Astrocyte (in vitro differentiated cells and primary cell): ENCODE measurements at regions not wholly inside any gene's neighbourhood (a gene's known extent, or its start where the extent isn't known, plus 50 kb on each side); places are given as distances from the start of the nearest gene placed in this dataset.

ENCODE experiments used
- DNase-seq: peaks from one replicate; pipeline ENCODE4 v3.0.0-alpha.2; 2010; ENCODE audit warnings: low read depth
- FAIRE-seq: peaks from 2 replicates; lab custom pipeline; 2011; peaks lifted over from hg19 to GRCh38; lab: Jason Lieb, UNC
- H2AFZ ChIP-seq: 2 replicates; pipeline ENCODE4 v1.6.0; 2012; ENCODE audit warnings: low read depth, low read length, inconsistent platforms
- H3K27ac ChIP-seq: 2 replicates; pipeline ENCODE4 v1.5.1; 2011; ENCODE audit warnings: low read depth, low read length, inconsistent platforms
- H3K27me3 ChIP-seq: 2 replicates; pipeline ENCODE4 v1.6.0; 2011; ENCODE audit warnings: low read length, inconsistent platforms; ENCODE audit not compliant: insufficient read depth
- H3K36me3 ChIP-seq: 2 replicates; pipeline ENCODE4 v1.5.1; 2011; ENCODE audit warnings: low read length, inconsistent platforms; ENCODE audit not compliant: insufficient read depth
- H3K4me1 ChIP-seq: 2 replicates; pipeline ENCODE4 v1.5.1; 2011; ENCODE audit warnings: low read length, inconsistent platforms; ENCODE audit not compliant: insufficient read depth
- H3K4me2 ChIP-seq: 2 replicates; pipeline ENCODE4 v1.6.0; 2012; ENCODE audit warnings: low read length, inconsistent platforms
- H3K4me3 ChIP-seq: 2 replicates; pipeline ENCODE4 v1.5.1; 2011; ENCODE audit warnings: low read depth, mild to moderate bottlenecking, low read length, inconsistent platforms; ENCODE audit not compliant: insufficient read depth
- H3K79me2 ChIP-seq: 2 replicates; pipeline ENCODE4 v1.6.0; 2012; ENCODE audit warnings: mild to moderate bottlenecking, low read length, inconsistent platforms; ENCODE audit not compliant: insufficient read depth
- H3K9ac ChIP-seq: 2 replicates; pipeline ENCODE4 v1.6.0; 2012; ENCODE audit warnings: mild to moderate bottlenecking, low read length, inconsistent platforms
- H3K9me3 ChIP-seq: 2 replicates; pipeline ENCODE4 v1.5.1; 2012; ENCODE audit warnings: low read depth, mild to moderate bottlenecking, low read length, inconsistent platforms; ENCODE audit not compliant: insufficient read depth
- H4K20me1 ChIP-seq: 2 replicates; pipeline ENCODE4 v1.6.0; 2012; ENCODE audit warnings: low read length, inconsistent platforms; ENCODE audit not compliant: insufficient read depth
- H3K27ac Mint-ChIP-seq: one replicate; pipeline ENCODE4 v1.8.0; 2021; ENCODE audit warnings: mild to moderate bottlenecking, mixed read lengths; ENCODE audit not compliant: unreplicated experiment
- H3K27me3 Mint-ChIP-seq: one replicate; pipeline ENCODE4 v1.8.0; 2021; ENCODE audit warnings: low read depth, mixed read lengths; ENCODE audit not compliant: unreplicated experiment
- H3K36me3 Mint-ChIP-seq: one replicate; pipeline ENCODE4 v1.8.0; 2021; ENCODE audit warnings: low read depth, mixed read lengths; ENCODE audit not compliant: unreplicated experiment
- H3K4me1 Mint-ChIP-seq: one replicate; pipeline ENCODE4 v1.8.0; 2021; ENCODE audit warnings: low read depth, mixed read lengths; ENCODE audit not compliant: unreplicated experiment
- H3K4me3 Mint-ChIP-seq: one replicate; pipeline ENCODE4 v1.8.0; 2021; ENCODE audit warnings: mild to moderate bottlenecking, moderate library complexity, mixed read lengths; ENCODE audit not compliant: unreplicated experiment
- H3K9me3 Mint-ChIP-seq: one replicate; pipeline ENCODE4 v1.8.0; 2021; ENCODE audit warnings: mild to moderate bottlenecking, mixed read lengths; ENCODE audit not compliant: unreplicated experiment
- EZH2 ChIP-seq: IDR thresholded peaks from 2 replicates; pipeline ENCODE4 v1.6.1; 2012; ENCODE audit warnings: mild to moderate bottlenecking, low read length, inconsistent platforms; ENCODE audit not compliant: insufficient read depth
- TF ChIP-seq, protein P1 (sequence below): IDR thresholded peaks from 2 replicates; pipeline ENCODE4 v1.5.1; 2011; ENCODE audit warnings: low read depth, mild to moderate bottlenecking, inconsistent platforms, low read length, moderate library complexity; ENCODE audit not compliant: insufficient read depth

DNA sequence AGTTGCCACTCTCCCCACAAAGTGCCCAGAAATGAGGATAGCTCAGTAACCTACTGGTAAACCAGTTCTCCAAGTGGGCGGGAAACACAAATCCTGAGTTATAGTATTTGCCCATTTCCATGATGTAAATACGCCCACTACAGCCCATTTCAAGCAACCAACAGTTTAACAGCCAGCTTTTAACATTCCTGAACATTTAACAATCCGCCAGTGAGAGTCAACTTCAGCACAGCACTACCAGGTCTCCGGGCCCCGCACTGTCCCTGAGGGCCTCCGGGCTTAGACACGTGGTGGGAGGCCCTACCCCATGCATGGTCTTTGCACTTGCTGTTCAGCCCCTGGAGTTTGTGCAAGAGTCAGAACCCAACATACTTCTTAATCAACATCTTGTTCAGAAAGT is 132.0 kb upstream of the CTTNBP2NL start:
- Histone ChIP-seq H3K4me3 (no peak overlapping the region), H4K20me1 (no peaks in the 10 kb centered on the region), H3K9ac (no peak overlapping the region), H3K79me2 (no peaks in the 10 kb centered on the region), H3K27ac (no peak overlapping the region), H3K36me3 (no peaks in the 10 kb centered on the region), H2AFZ (no peak overlapping the region), H3K9me3 (no peaks in the 10 kb centered on the region), H3K27me3 (no peaks in the 10 kb centered on the region), H3K4me2 (no peak overlapping the region), H3K4me1 (no peaks in the 10 kb centered on the region)
- H3K4me3 Mint-ChIP-seq: no peak overlapping the region
- no peak for TF ChIP-seq EZH2
- TF ChIP-seq, protein P1, sequence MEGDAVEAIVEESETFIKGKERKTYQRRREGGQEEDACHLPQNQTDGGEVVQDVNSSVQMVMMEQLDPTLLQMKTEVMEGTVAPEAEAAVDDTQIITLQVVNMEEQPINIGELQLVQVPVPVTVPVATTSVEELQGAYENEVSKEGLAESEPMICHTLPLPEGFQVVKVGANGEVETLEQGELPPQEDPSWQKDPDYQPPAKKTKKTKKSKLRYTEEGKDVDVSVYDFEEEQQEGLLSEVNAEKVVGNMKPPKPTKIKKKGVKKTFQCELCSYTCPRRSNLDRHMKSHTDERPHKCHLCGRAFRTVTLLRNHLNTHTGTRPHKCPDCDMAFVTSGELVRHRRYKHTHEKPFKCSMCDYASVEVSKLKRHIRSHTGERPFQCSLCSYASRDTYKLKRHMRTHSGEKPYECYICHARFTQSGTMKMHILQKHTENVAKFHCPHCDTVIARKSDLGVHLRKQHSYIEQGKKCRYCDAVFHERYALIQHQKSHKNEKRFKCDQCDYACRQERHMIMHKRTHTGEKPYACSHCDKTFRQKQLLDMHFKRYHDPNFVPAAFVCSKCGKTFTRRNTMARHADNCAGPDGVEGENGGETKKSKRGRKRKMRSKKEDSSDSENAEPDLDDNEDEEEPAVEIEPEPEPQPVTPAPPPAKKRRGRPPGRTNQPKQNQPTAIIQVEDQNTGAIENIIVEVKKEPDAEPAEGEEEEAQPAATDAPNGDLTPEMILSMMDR: no peak
- no peaks in the 10 kb centered on the region for H3K36me3 Mint-ChIP-seq
- peaks cover 19% of the 10 kb centered on the region for H3K4me1 Mint-ChIP-seq
- peaks cover 2% of the 10 kb centered on the region for H3K27me3 Mint-ChIP-seq
- no peaks in the 10 kb centered on the region for H3K9me3 Mint-ChIP-seq
- DNase-seq (no peak), FAIRE-seq (no peak)
- peak overlapping the region; percentile 21 for H3K27ac Mint-ChIP-seq

DNA sequence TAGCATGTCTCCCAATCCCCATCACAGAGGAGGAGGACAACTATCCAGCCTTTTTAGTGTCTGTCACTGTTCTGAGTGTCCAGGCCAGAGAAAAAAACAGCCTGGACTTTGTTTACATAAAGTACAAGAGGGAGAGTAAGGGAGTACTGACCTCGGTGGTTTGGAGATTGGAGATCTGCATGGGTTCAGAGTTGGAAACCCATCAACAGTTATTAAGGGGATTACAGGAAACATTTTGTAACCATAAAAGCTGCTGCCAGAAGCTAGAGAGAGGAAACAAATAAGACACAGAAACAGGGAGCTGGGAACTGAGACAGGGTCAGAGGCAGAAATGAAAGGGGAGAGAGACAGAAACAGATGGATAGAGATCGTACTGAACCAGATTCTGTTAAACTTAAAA is 131.5 kb upstream of the CTTNBP2NL start:
- Mint-ChIP-seq H3K4me3 (no peak overlapping the region), H3K27ac (peak overlapping the region; percentile 15), H3K36me3 (no peaks in the 10 kb centered on the region), H3K4me1 (peaks cover 19% of the 10 kb centered on the region), H3K9me3 (no peaks in the 10 kb centered on the region), H3K27me3 (peaks cover 2% of the 10 kb centered on the region)
- Histone ChIP-seq H3K27ac (no peak overlapping the region), H3K4me1 (no peaks in the 10 kb centered on the region), H3K4me3 (no peak overlapping the region), H3K36me3 (no peaks in the 10 kb centered on the region), H3K27me3 (no peaks in the 10 kb centered on the region), H3K79me2 (no peaks in the 10 kb centered on the region), H3K9ac (no peak overlapping the region), H3K9me3 (no peaks in the 10 kb centered on the region), H2AFZ (no peak overlapping the region), H3K4me2 (no peak overlapping the region), H4K20me1 (no peaks in the 10 kb centered on the region)
- DNase-seq: no peak
- TF ChIP-seq, protein P1: no peak
- no peak for TF ChIP-seq EZH2
- no peak for FAIRE-seq

DNA sequence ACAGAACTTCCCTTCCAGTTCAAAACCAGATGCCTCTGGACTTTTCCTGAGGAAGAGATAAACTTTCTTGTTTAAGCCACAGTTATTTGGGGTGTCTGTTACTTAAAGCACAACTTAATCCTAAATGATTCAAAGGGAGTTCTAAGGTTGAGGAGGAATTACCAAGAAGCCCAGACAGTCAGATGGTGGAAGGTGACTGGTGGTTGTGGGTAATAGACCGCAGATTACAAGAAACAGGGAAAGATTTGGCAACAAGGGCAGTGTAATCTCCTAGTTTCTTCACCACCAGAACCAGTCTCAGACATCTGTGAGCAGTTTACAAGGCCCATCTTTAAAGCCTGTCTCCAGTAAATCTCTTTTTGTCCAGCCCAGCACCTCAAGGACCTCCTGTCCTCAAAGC is 130.1 kb upstream of the CTTNBP2NL start:
- Histone ChIP-seq H3K27ac (no peak overlapping the region), H3K9ac (no peak overlapping the region), H3K4me2 (no peak overlapping the region), H3K4me3 (no peak overlapping the region), H3K9me3 (no peaks in the 10 kb centered on the region), H4K20me1 (no peaks in the 10 kb centered on the region), H3K36me3 (no peaks in the 10 kb centered on the region), H3K27me3 (no peaks in the 10 kb centered on the region), H3K4me1 (no peaks in the 10 kb centered on the region), H3K79me2 (no peaks in the 10 kb centered on the region), H2AFZ (no peak overlapping the region)
- H3K27ac Mint-ChIP-seq: no peak overlapping the region
- H3K4me1 Mint-ChIP-seq: peaks cover 16% of the 10 kb centered on the region
- H3K36me3 Mint-ChIP-seq: no peaks in the 10 kb centered on the region
- peaks cover 10% of the 10 kb centered on the region for H3K27me3 Mint-ChIP-seq
- no peak for TF ChIP-seq EZH2
- FAIRE-seq: no peak
- peaks cover 2% of the 10 kb centered on the region for H3K9me3 Mint-ChIP-seq
- H3K4me3 Mint-ChIP-seq: no peak overlapping the region
- DNase-seq: no peak
